BJ (cell line): ENCODE measurements at regions not wholly inside any gene's neighbourhood (a gene's known extent, or its start where the extent isn't known, plus 50 kb on each side); places are given as distances from the start of the nearest gene placed in this dataset.

Experiments used
- CTCF ChIA-PET: fragments of 350-600 bp; formaldehyde crosslinking; extraction: SDS; loops from one replicate; lab custom pipeline; 2021; ENCODE audit warnings: antibody characterized with exemption, inconsistent platforms; lab: Yijun Ruan, JAX
- POLR2A ChIA-PET: fragments of 300-600 bp; sonication (Branson Sonifier 250); formaldehyde crosslinking; extraction: SDS; loops from one replicate; lab custom pipeline; 2021; ENCODE audit warnings: antibody characterized with exemption; lab: Charles Lee
- DNase-seq: peaks from one replicate; pipeline ENCODE4 v3.0.0-alpha.2; 2011; ENCODE audit warnings: low read depth
- H3K27me3 ChIP-seq: 2 replicates; pipeline ENCODE4 v1.6.0; 2011; ENCODE audit warnings: low read length; ENCODE audit not compliant: control insufficient read depth, insufficient read depth
- H3K36me3 ChIP-seq: 2 replicates; pipeline ENCODE4 v1.5.1; 2011; ENCODE audit warnings: low read length; ENCODE audit not compliant: control insufficient read depth, insufficient read depth
- H3K4me3 ChIP-seq: 2 replicates; pipeline ENCODE4 v1.5.1; 2011; ENCODE audit warnings: low read depth, mild to moderate bottlenecking, control low read depth, low read length
- CTCF ChIP-seq: IDR thresholded peaks from 2 replicates; pipeline ENCODE4 v1.5.1; 2011; ENCODE audit warnings: low read depth, mild to moderate bottlenecking, control low read depth, inconsistent platforms, low read length, moderate library complexity; ENCODE audit not compliant: insufficient read depth

GRCh38 chr14:100955201-100955600 lies 51.7 kb upstream of the RTL1 start:
- DNase-seq = peak; percentile 16
- Histone ChIP-seq H3K36me3 (peaks cover 3% of the 10 kb centered on the region), H3K27me3 (no peaks in the 10 kb centered on the region), H3K4me3 (no peak overlapping the region)
- no peak for TF ChIP-seq CTCF
- ChIA-PET POLR2A (no interaction called here), CTCF (no interaction called here)

- TF ChIP-seq CTCF = no peak
- ChIA-PET CTCF (no interaction called here), POLR2A (no interaction called here)
- Histone ChIP-seq H3K36me3 (no peaks in the 10 kb centered on the region), H3K27me3 (no peaks in the 10 kb centered on the region), H3K4me3 (no peak overlapping the region)
- DNase-seq = no peak
Observed at GRCh38 chr14:100962494-100962893, 59.0 kb upstream of the RTL1 start.

GRCh38 chr14:100965296-100965695 lies 61.8 kb upstream of the RTL1 start:
- Histone ChIP-seq H3K4me3 (no peak overlapping the region), H3K27me3 (no peaks in the 10 kb centered on the region), H3K36me3 (no peaks in the 10 kb centered on the region)
- DNase-seq = no peak
- ChIA-PET CTCF (no interaction called here), POLR2A (no interaction called here)
- no peak for TF ChIP-seq CTCF

GRCh38 chr14:100967178-100967577 lies 63.7 kb upstream of the RTL1 start:
- CTCF ChIA-PET = no interaction called here
- no peaks in the 10 kb centered on the region for H3K36me3 ChIP-seq
- no peaks in the 10 kb centered on the region for H3K27me3 ChIP-seq
- POLR2A ChIA-PET = no interaction called here
- H3K4me3 ChIP-seq = no peak overlapping the region
- DNase-seq = no peak
- no peak for TF ChIP-seq CTCF

GRCh38 chr14:100967930-100968329 lies 64.4 kb upstream of the RTL1 start:
- H3K4me3 ChIP-seq = no peak overlapping the region
- POLR2A ChIA-PET = no interaction called here
- DNase-seq = no peak
- H3K36me3 ChIP-seq = no peaks in the 10 kb centered on the region
- CTCF ChIA-PET = no interaction called here
- H3K27me3 ChIP-seq = no peaks in the 10 kb centered on the region
- TF ChIP-seq CTCF = no peak
